Middle frontal gyrus (tissue), 1 donor: ENCODE measurements at regions not wholly inside any gene's neighbourhood (a gene's known extent, or its start where the extent isn't known, plus 50 kb on each side); places are given as distances from the start of the nearest gene placed in this dataset.

Experiments
- DNase-seq: peaks from one replicate; pipeline ENCODE4 v3.0.0-alpha.2; 2015; ENCODE audit warnings: low spot score; ENCODE audit errors: extremely low spot score

DNA sequence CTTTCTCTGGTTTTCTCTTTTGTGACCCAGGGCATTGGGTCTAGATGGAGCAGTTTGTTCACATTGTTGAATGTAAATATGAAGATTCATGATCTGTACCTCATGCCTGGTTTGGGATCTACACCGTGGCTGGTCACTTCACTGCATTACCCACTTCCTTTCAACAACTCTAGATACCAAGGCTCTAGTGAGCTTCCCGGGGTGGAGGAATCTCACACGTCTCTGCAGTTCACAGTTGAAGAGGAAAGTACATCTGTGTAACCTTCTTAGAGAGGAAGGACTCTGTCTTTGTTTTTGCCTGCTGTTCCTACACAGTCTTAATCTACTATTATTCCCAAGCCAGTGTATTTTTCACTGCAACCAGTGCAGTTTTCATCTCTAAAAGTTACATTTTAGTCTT lies 574.8 kb downstream of the MBD2 start:
- no peak for DNase-seq

DNA sequence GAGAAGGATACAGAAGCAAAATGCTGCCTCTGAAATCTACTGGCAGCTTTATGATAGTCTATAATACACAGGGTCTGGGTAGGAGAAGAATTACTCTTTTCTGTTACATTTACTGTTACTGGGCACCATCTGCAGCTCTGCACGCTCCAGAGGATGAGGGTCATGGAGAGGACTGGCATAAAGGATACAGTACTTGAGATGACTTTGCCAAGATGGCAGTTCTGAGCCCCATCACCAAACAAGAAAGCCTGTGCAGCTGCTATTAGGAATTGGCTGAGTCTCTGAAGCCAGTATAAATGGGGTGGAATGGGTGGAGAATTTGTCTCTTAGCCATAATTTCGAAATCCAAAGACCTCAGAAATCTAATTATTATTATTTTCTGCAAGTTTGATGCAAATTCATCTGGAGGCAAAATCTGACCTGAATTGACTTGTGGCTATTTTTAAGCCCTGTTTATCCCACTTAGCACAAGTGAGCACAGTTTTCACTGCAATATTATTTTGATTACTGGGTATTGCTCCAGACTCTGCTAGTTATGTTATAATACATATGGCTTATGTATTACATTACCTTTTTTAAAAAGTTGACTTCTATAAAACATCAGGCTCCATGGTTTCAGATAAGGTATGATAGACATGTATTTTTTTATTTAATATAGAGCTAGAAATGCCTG lies 579.5 kb downstream of the MBD2 start:
- no peak for DNase-seq

DNA sequence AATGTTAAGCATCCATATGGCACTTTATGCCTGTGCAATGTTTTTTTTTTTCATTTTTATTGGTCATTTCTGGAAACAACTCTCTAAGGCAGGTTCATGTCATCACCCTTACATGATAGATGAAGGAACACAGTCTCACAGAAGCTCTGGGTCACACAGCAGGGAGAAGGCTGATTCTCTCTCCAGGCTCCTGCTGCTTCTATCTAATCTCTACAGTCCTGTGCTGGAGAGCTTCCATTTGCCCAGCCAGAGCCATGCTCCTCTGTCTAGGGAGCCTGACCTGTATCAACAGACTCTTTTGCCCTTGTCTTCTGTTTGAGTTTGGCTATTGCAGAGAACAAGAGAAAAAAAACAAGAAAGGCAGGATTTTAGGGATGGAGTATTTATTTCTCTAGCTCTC lies 584.8 kb downstream of the MBD2 start:
- DNase-seq = no peak

GRCh38 chr18:53629337-53629736 lies 595.1 kb downstream of the MBD2 start:
- no peak for DNase-seq

GRCh38 chr18:53625997-53626599 lies 598.4 kb downstream of the MBD2 start:
- no peak for DNase-seq

DNA sequence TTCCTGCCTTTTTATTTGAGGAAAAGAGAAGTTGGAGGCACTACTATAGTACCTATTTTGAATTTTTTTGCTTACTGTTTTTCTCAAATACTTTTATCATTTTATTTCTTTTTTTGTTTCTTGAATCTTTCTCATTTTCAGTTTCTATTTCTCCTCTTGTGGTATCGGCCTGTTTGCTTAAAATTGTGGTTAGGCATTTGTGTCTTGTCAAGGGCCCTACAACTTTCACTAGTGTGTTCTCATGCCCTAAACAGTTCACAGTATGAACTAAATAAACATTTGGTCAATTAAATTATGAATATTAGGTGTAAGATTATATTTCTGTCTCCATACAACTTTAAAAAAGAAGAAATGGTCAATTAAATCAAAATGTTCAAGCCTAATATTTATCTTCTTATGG lies 613.5 kb downstream of the MBD2 start:
- DNase-seq = no peak

DNA sequence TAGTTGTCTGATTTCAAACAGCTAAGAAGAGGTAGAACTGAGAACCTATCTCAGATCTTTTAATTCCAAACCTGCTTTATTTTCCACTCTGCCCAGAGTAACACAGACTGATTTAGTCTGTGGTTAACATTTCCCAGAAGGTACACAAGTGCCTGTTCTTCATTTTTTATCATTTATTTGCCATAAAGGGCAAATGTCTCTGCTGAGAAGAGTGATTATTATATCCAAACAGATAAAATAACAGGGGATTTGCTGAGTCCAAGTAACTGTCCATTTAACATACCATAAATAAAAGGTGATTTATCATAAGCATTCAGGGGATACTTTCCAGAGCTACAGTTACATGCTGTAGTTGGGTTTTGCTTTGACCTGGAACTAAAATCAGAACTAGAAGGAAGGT lies 617.7 kb downstream of the MBD2 start:
- no peak for DNase-seq

DNA sequence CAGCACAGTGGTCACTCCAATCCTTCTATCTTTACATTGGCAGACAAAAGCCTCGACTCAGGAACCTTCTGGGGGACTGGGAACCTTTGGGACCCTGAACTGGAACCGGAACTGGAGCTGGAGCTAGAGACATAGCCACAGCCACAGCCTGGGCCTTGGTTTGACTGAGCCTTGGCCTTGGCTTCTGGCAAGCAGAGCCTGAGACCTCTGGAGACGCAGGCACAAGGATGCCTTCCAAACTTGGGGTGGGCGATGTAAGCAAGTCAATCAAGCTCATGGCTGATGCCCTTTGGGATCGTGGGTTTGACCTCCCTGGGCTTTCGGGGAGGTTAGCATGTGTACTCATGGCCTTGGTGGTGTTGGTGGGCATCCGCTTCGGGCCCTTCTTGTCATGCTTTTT lies 619.3 kb downstream of the MBD2 start:
- DNase-seq = no peak

GRCh38 chr18:53603276-53603675 lies 621.2 kb downstream of the MBD2 start:
- DNase-seq = no peak

DNA sequence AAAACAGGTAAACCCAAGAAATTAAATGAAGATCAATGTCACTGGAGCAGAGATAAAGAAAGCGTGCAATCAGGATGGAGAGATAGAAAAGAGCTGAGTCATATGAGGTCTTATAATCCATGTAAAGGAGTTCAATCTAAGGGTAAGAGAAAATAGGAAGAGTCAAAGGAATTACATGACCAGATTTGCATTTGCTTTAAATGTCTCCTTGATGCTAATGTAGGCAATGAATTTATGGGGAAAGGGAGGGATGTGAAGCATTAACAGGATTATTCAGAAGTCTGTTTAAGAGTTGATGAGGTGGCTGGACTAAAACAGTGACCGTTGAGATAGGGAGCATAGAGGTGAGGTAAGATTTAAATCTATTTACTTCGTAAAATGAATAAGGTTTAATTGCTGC lies 623.1 kb downstream of the MBD2 start:
- no peak for DNase-seq

- no peak for DNase-seq
Observed at GRCh38 chr18:53586923-53587322, 637.5 kb downstream of the MBD2 start.
